ENCODE measurements at regions not wholly inside any gene's neighbourhood (a gene's known extent, or its start where the extent isn't known, plus 50 kb on each side); places are given as distances from the start of the nearest gene placed in this dataset.

GRCh38 chrX:458631-459061 is 71.9 kb upstream of the PPP2R3B start:
- H3K36me3 ChIP-seq = no peaks in the 10 kb centered on the region
- no peaks in the 10 kb centered on the region for H3K9me3 ChIP-seq
- no peak overlapping the region for H3K4me3 ChIP-seq
- no peak overlapping the region for H3K27ac ChIP-seq
- ATAC-seq = no peak
- H3K4me1 ChIP-seq = no peaks in the 10 kb centered on the region
- no peak for DNase-seq
- intact Hi-C loops (cut with DNase I) = no loop called here
- H3K27me3 ChIP-seq (ENCODE audit: low read depth) = no peaks in the 10 kb centered on the region
- TF ChIP-seq CTCF (IDR thresholded peaks at IDR 0.05) = no peak

GRCh38 chrX:459611-460010 is 72.9 kb upstream of the PPP2R3B start:
- no peak for DNase-seq
- no peak for TF ChIP-seq CTCF (IDR thresholded peaks at IDR 0.05)
- intact Hi-C loops (cut with DNase I) = no loop called here
- H3K36me3 ChIP-seq = no peaks in the 10 kb centered on the region
- H3K27me3 ChIP-seq (ENCODE audit: low read depth) = no peaks in the 10 kb centered on the region
- no peaks in the 10 kb centered on the region for H3K4me1 ChIP-seq
- H3K4me3 ChIP-seq = no peak overlapping the region
- H3K9me3 ChIP-seq = no peaks in the 10 kb centered on the region
- no peak overlapping the region for H3K27ac ChIP-seq
- ATAC-seq = no peak

- no peaks in the 10 kb centered on the region for H3K36me3 ChIP-seq
- H3K27me3 ChIP-seq (ENCODE audit: low read depth) = no peaks in the 10 kb centered on the region
- DNase-seq = no peak
- H3K27ac ChIP-seq = no peak overlapping the region
- no peaks in the 10 kb centered on the region for H3K9me3 ChIP-seq
- no peak for ATAC-seq
- H3K4me3 ChIP-seq = no peak overlapping the region
- H3K4me1 ChIP-seq = no peaks in the 10 kb centered on the region
- no peak for TF ChIP-seq CTCF (IDR thresholded peaks at IDR 0.05)
- intact Hi-C loops (cut with DNase I) = no loop called here
Observed at GRCh38 chrX:460116-460515, 73.4 kb upstream of the PPP2R3B start.

- Histone ChIP-seq H3K36me3 (no peaks in the 10 kb centered on the region), H3K27ac (no peak overlapping the region), H3K27me3 (ENCODE audit: low read depth) (no peaks in the 10 kb centered on the region), H3K4me3 (no peak overlapping the region), H3K9me3 (no peaks in the 10 kb centered on the region), H3K4me1 (no peaks in the 10 kb centered on the region)
- no peak for TF ChIP-seq CTCF (IDR thresholded peaks at IDR 0.05)
- no peak for DNase-seq
- no peak for ATAC-seq
- intact Hi-C loops (cut with DNase I) = no loop called here
Observed at GRCh38 chrX:460823-461640, 74.3 kb upstream of the PPP2R3B start.

- Histone ChIP-seq H3K27ac (no peak overlapping the region), H3K9me3 (no peaks in the 10 kb centered on the region), H3K4me3 (no peak overlapping the region), H3K27me3 (ENCODE audit: low read depth) (no peaks in the 10 kb centered on the region), H3K4me1 (no peaks in the 10 kb centered on the region), H3K36me3 (no peaks in the 10 kb centered on the region)
- no peak for TF ChIP-seq CTCF (IDR thresholded peaks at IDR 0.05)
- no peak for DNase-seq
- no peak for ATAC-seq
- intact Hi-C loops (cut with DNase I) = no loop called here
Observed at GRCh38 chrX:462853-463252, 76.1 kb upstream of the PPP2R3B start.
